GM12878 (cell line): ENCODE measurements at regions not wholly inside any gene's neighbourhood (a gene's known extent, or its start where the extent isn't known, plus 50 kb on each side); places are given as distances from the start of the nearest gene placed in this dataset.

Experiments
- ATAC-seq: fragments of 200-7000 bp; cut with Tn5 transposase; 3 replicates; pipeline ENCODE4 v1.9.1; 2020; ENCODE audit warnings: mild to moderate bottlenecking, moderate library complexity
- BruUV-seq: library from RNA; stranded (reverse); fragments of 400-500 nt; replicated peaks from 2 replicates; lab custom pipeline; 2021; lab: Mats Ljungman, UMichigan
- CTCF ChIA-PET: fragments of 300-600 bp; sonication (Branson Sonifier 250); formaldehyde crosslinking; extraction: SDS; loops from one replicate; lab custom pipeline; 2021; ENCODE audit warnings: inconsistent platforms; lab: Yijun Ruan, JAX
- POLR2A ChIA-PET: fragments of 350-600 bp; formaldehyde crosslinking; extraction: SDS; loops from one replicate; lab custom pipeline; 2021; ENCODE audit warnings: inconsistent platforms; lab: Charles Lee
- RAD21 ChIA-PET: fragments of 300-600 bp; sonication (Branson Sonifier 250); formaldehyde crosslinking; loops from one replicate; lab custom pipeline; 2023; ENCODE audit warnings: antibody characterized with exemption; ENCODE audit not compliant: unreplicated experiment; lab: Charles Lee
- SMC1A ChIA-PET: fragments of 300-600 bp; sonication (Branson Sonifier 250); formaldehyde crosslinking; loops from one replicate; lab custom pipeline; 2023; ENCODE audit not compliant: unreplicated experiment, uncharacterized antibody; lab: Charles Lee
- DNase-seq: peaks from one replicate; pipeline ENCODE4 v3.0.0-alpha.2; 2011; ENCODE audit warnings: low read depth, low spot score
- FAIRE-seq: peaks from 3 replicates; lab custom pipeline; 2011; peaks lifted over from hg19 to GRCh38; lab: Jason Lieb, UNC
- H2AFZ ChIP-seq: 2 replicates; pipeline ENCODE4 v1.6.0; 2011; ENCODE audit warnings: low read depth, low read length, control low read depth; ENCODE audit not compliant: control insufficient read depth
- H3K27ac ChIP-seq: 2 replicates; pipeline ENCODE4 v1.5.1; 2011; ENCODE audit warnings: control low read depth; ENCODE audit not compliant: control insufficient read depth, insufficient read depth
- H3K27me3 ChIP-seq, 2 experiments: replicated peaks in 1 of 2; 2 replicates each; pipeline versions ENCODE4 v1.6.0 to v1.6.1; 2011; ENCODE audit warnings: low read length in 1 of 2; ENCODE audit not compliant: control insufficient read depth in 2 of 2, insufficient read depth in 2 of 2
- H3K36me3 ChIP-seq, 2 experiments: 2 replicates each; pipeline ENCODE4 v1.5.1; 2011; ENCODE audit warnings: low read length in 1 of 2; ENCODE audit not compliant: control insufficient read depth in 2 of 2, insufficient read depth in 2 of 2
- H3K4me1 ChIP-seq: 2 replicates; pipeline ENCODE4 v1.6.1; 2011; ENCODE audit warnings: mild to moderate bottlenecking, low read length, moderate library complexity, mixed read lengths; ENCODE audit not compliant: control insufficient read depth, insufficient read depth
- H3K4me2 ChIP-seq: 2 replicates; pipeline ENCODE4 v1.6.0; 2011; ENCODE audit warnings: control low read depth; ENCODE audit not compliant: control insufficient read depth, insufficient read depth
- H3K4me3 ChIP-seq: fragments of 200-600 bp; sonication (generic); 2 replicates; pipeline ENCODE4 v1.5.1; 2016
- H3K79me2 ChIP-seq: 2 replicates; pipeline ENCODE4 v1.6.0; 2011; ENCODE audit warnings: low read length; ENCODE audit not compliant: control insufficient read depth, insufficient read depth
- H3K9ac ChIP-seq: 2 replicates; pipeline ENCODE4 v1.8.0; 2011; ENCODE audit warnings: low read length, control low read depth, mixed read lengths; ENCODE audit not compliant: control insufficient read depth, insufficient read depth
- H3K9me3 ChIP-seq: replicated peaks from 3 replicates; pipeline ENCODE4 v1.5.1; 2011; ENCODE audit warnings: mild to moderate bottlenecking, low read length; ENCODE audit not compliant: control insufficient read depth, insufficient read depth
- H4K20me1 ChIP-seq: 2 replicates; pipeline ENCODE4 v1.6.0; 2011; ENCODE audit not compliant: control insufficient read depth, insufficient read depth
- EGR1 ChIP-seq, 2 experiments: IDR thresholded peaks; 1 replicate in 1 of 2; 2 replicates in 1 of 2; pipeline ENCODE4 v1.6.1; 2011 to 2012; ENCODE audit warnings: low read depth in 2 of 2, low read length in 2 of 2, borderline replicate concordance in 1 of 2, mild to moderate bottlenecking in 1 of 2, moderate library complexity in 1 of 2
- MTA3 ChIP-seq: IDR thresholded peaks from 2 replicates; pipeline ENCODE4 v1.6.1; 2012; ENCODE audit warnings: low read length, inconsistent platforms, borderline replicate concordance
- MYB ChIP-seq: fragments of 150-350 bp; IDR thresholded peaks from 2 replicates; pipeline ENCODE4 v1.6.1; 2014; ENCODE audit warnings: mild to moderate bottlenecking, low read depth, low read length, borderline replicate concordance
- NR2C2 ChIP-seq: IDR thresholded peaks from 2 replicates; pipeline ENCODE4 v1.6.1; 2011; ENCODE audit warnings: borderline replicate concordance, low read depth; ENCODE audit not compliant: control insufficient read depth, insufficient read length
- WGBS: methylation state at CpG from one replicate; pipeline ENCODE4 v1.1.6; 2016; ENCODE audit warnings: low lambda C conversion rate; ENCODE audit not compliant: insufficient replicate concordance, insufficient coverage; ENCODE audit errors: missing lambda C conversion rate; 5-methylcytosine and 5-hydroxymethylcytosine counted together
- in situ Hi-C: fragments of 300-500 bp; cut with MboI; formaldehyde crosslinking; loops from 9 replicates; pipeline ENCODE4 v1.14.3; 2018; ENCODE audit warnings: mixed read lengths
- intact Hi-C: fragments of 100-400 bp; cut with micrococcal nuclease; formaldehyde crosslinking; loops from one replicate; pipeline ENCODE4 v1.14.2; 2022; ENCODE audit not compliant: unreplicated experiment
- TF ChIP-seq, protein P1 (sequence below): fragments of 450-650 bp; formaldehyde crosslinking; IDR thresholded peaks from 2 replicates; pipeline ENCODE4 v1.4.0; 2020; ENCODE audit warnings: mild to moderate bottlenecking, moderate library complexity

- Histone ChIP-seq H3K36me3 (no peaks in the 10 kb centered on the region), H2AFZ (no peak overlapping the region), H3K27me3 (no peaks in the 10 kb centered on the region), H3K9ac (no peak overlapping the region), H3K4me1 (no peaks in the 10 kb centered on the region), H3K4me2 (no peak overlapping the region), H3K9me3 (no peaks in the 10 kb centered on the region), H3K27ac (no peak overlapping the region), H3K79me2 (no peaks in the 10 kb centered on the region), H4K20me1 (no peaks in the 10 kb centered on the region), H3K4me3 (no peak overlapping the region)
- POLR2A ChIA-PET, result no interaction called here
- SMC1A ChIA-PET, result interaction anchor here (0.9 kb wide), 1 partner anchor 10 kb away, joined by 4 read pairs; no protein-coding TSS in a partner anchor
- in situ Hi-C loops (no loop called here), intact Hi-C loops (no loop called here)
- no TSS peak for BruUV-seq
- FAIRE-seq (no peak), ATAC-seq (no peak), DNase-seq (no peak)
- 0% methylated on average over 7 of the region's 7 CpGs for WGBS
- CTCF ChIA-PET, result no interaction called here
- RAD21 ChIA-PET, result no interaction called here
- TF ChIP-seq MTA3, result no peak
- TF ChIP-seq, protein P1, sequence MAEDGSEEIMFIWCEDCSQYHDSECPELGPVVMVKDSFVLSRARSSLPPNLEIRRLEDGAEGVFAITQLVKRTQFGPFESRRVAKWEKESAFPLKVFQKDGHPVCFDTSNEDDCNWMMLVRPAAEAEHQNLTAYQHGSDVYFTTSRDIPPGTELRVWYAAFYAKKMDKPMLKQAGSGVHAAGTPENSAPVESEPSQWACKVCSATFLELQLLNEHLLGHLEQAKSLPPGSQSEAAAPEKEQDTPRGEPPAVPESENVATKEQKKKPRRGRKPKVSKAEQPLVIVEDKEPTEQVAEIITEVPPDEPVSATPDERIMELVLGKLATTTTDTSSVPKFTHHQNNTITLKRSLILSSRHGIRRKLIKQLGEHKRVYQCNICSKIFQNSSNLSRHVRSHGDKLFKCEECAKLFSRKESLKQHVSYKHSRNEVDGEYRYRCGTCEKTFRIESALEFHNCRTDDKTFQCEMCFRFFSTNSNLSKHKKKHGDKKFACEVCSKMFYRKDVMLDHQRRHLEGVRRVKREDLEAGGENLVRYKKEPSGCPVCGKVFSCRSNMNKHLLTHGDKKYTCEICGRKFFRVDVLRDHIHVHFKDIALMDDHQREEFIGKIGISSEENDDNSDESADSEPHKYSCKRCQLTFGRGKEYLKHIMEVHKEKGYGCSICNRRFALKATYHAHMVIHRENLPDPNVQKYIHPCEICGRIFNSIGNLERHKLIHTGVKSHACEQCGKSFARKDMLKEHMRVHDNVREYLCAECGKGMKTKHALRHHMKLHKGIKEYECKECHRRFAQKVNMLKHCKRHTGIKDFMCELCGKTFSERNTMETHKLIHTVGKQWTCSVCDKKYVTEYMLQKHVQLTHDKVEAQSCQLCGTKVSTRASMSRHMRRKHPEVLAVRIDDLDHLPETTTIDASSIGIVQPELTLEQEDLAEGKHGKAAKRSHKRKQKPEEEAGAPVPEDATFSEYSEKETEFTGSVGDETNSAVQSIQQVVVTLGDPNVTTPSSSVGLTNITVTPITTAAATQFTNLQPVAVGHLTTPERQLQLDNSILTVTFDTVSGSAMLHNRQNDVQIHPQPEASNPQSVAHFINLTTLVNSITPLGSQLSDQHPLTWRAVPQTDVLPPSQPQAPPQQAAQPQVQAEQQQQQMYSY (CRISPR knock-in tag), result no peak
- TF ChIP-seq EGR1 (IDR thresholded peaks at IDR 0.05; ENCODE audit: borderline replicate concordance in 1 of 2, low read depth in 2 of 2, low read length in 2 of 2), result no peak
- TF ChIP-seq NR2C2, result no peak
- no peak for TF ChIP-seq MYB
Observed at GRCh38 chrX:20947411-20947912, 426.8 kb upstream of the CNKSR2 start.
